PC-3 (cell line): ENCODE measurements at regions not wholly inside any gene's neighbourhood (a gene's known extent, or its start where the extent isn't known, plus 50 kb on each side); places are given as distances from the start of the nearest gene placed in this dataset.

Experiments used
- ATAC-seq: fragments of 200-7000 bp; cut with Tn5 transposase; 2 replicates; pipeline ENCODE4 v1.9.1; 2020; ENCODE audit warnings: mild to moderate bottlenecking, moderate library complexity
- BruUV-seq: library from RNA; stranded (reverse); fragments of 400-500 nt; replicated peaks from 2 replicates; lab custom pipeline; 2021; lab: Mats Ljungman, UMichigan
- CTCF ChIA-PET: fragments of 300-600 bp; sonication (Branson Sonifier 250); formaldehyde crosslinking; loops from one replicate; lab custom pipeline; 2022; ENCODE audit warnings: antibody characterized with exemption; lab: Charles Lee
- POLR2A ChIA-PET: fragments of 300-600 bp; sonication (Branson Sonifier 250); formaldehyde crosslinking; loops from one replicate; lab custom pipeline; 2022; ENCODE audit warnings: antibody characterized with exemption; ENCODE audit not compliant: unreplicated experiment; lab: Charles Lee
- DNase-seq: peaks from one replicate; pipeline ENCODE4 v3.0.0-alpha.2; 2015
- H2AFZ ChIP-seq: fragments of 300-600 bp; sonication (generic); 2 replicates; pipeline ENCODE4 v1.6.0; 2016; ENCODE audit warnings: antibody characterized with exemption, low read length
- H3F3A ChIP-seq: fragments of 300-600 bp; sonication (generic); one replicate; pipeline ENCODE4 v1.6.0; 2017; ENCODE audit warnings: antibody characterized with exemption, low read length, control low read depth, mild to moderate bottlenecking; ENCODE audit not compliant: unreplicated experiment
- H3K27ac ChIP-seq: fragments of 300-600 bp; sonication (generic); 2 replicates; pipeline ENCODE4 v1.5.1; 2016; ENCODE audit warnings: mild to moderate bottlenecking, low read length
- H3K27me3 ChIP-seq: fragments of 300-600 bp; sonication (generic); 2 replicates; pipeline ENCODE4 v1.6.1; 2016; ENCODE audit warnings: low read length, mixed read lengths
- H3K36me3 ChIP-seq: fragments of 300-600 bp; sonication (generic); 2 replicates; pipeline ENCODE4 v1.6.1; 2016; ENCODE audit warnings: low read depth, mixed run types, low read length, mixed read lengths
- H3K4me1 ChIP-seq: fragments of 300-600 bp; sonication (generic); 2 replicates; pipeline ENCODE4 v1.5.1; 2016; ENCODE audit warnings: low read length; ENCODE audit not compliant: insufficient read depth
- H3K4me2 ChIP-seq: fragments of 300-600 bp; sonication (generic); 2 replicates; pipeline ENCODE4 v1.6.0; 2016; ENCODE audit warnings: low read length
- H3K4me3 ChIP-seq: fragments of 300-600 bp; sonication (generic); 2 replicates; pipeline ENCODE4 v1.5.1; 2016; ENCODE audit warnings: mild to moderate bottlenecking, low read length, mixed read lengths
- H3K79me2 ChIP-seq: fragments of 300-600 bp; sonication (generic); 2 replicates; pipeline ENCODE4 v1.6.1; 2017; ENCODE audit warnings: low read length, mixed read lengths
- H3K9ac ChIP-seq: fragments of 300-600 bp; sonication (generic); 2 replicates; pipeline ENCODE4 v1.6.0; 2016; ENCODE audit warnings: mild to moderate bottlenecking, low read length
- H3K9me2 ChIP-seq: fragments of 300-600 bp; sonication (generic); replicated peaks from 2 replicates; pipeline ENCODE4 v1.6.1; 2016; ENCODE audit warnings: mixed run types, low read length, mixed read lengths
- H3K9me3 ChIP-seq: fragments of 300-600 bp; sonication (generic); 2 replicates; pipeline ENCODE4 v1.6.1; 2016; ENCODE audit warnings: low read length, mixed read lengths
- H4K20me1 ChIP-seq: fragments of 300-600 bp; sonication (generic); 2 replicates; pipeline ENCODE4 v1.6.1; 2016; ENCODE audit warnings: low read length, mixed read lengths
- EZH2 ChIP-seq: fragments of 300-600 bp; sonication (generic); IDR thresholded peaks from one replicate; pipeline ENCODE4 v1.6.1; 2017; ENCODE audit warnings: antibody characterized with exemption, mild to moderate bottlenecking, low read length; ENCODE audit not compliant: unreplicated experiment
- EZH2phosphoT487 ChIP-seq: fragments of 300-600 bp; sonication (generic); IDR thresholded peaks from 2 replicates; pipeline ENCODE4 v1.6.1; 2018; ENCODE audit warnings: mild to moderate bottlenecking, antibody characterized with exemption, low read length, borderline replicate concordance
- intact Hi-C: fragments of 100-400 bp; cut with micrococcal nuclease; formaldehyde crosslinking; loops from 2 replicates; pipeline ENCODE4 v1.9.0; 2023
- TF ChIP-seq, protein P1 (sequence below): fragments of 300-600 bp; sonication (generic); conservative IDR thresholded peaks from 2 replicates; pipeline ENCODE4 v1.5.1; 2017; ENCODE audit warnings: antibody characterized with exemption, low read depth, mild to moderate bottlenecking, low read length

DNA sequence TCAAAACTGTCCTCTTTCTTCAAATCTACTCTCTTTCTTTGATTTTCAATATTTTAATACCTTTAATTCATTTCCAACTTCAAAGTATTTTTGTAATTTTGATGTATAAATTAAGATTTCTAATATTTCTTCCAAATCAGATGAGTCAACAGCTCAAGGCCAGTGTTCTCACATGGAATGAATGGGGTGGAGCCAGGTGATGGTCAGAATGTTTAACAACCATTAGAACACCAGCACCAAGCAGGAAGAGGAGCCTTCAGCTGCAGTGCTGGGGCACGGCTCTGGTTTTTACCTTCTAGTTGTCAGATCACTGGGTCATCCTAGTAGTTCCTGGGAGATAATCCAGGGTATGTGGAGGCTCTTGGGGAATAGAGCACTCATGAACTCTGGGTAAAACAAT is 494.5 kb upstream of the PDZRN3 start:
- Histone ChIP-seq H3K36me3 (no peaks in the 10 kb centered on the region), H3K4me1 (no peaks in the 10 kb centered on the region), H3K4me3 (no peak overlapping the region), H3K9ac (no peak overlapping the region), H3K27me3 (no peaks in the 10 kb centered on the region), H3K9me3 (peaks cover 18% of the 10 kb centered on the region; the same call in 1 of the 2 replicates), H3K27ac (no peak overlapping the region), H3K79me2 (no peaks in the 10 kb centered on the region), H3F3A (no peaks in the 10 kb centered on the region), H3K4me2 (no peak overlapping the region), H2AFZ (no peak overlapping the region), H3K9me2 (no peaks in the 10 kb centered on the region), H4K20me1 (no peaks in the 10 kb centered on the region)
- TF ChIP-seq EZH2: no peak
- TF ChIP-seq, protein P1, sequence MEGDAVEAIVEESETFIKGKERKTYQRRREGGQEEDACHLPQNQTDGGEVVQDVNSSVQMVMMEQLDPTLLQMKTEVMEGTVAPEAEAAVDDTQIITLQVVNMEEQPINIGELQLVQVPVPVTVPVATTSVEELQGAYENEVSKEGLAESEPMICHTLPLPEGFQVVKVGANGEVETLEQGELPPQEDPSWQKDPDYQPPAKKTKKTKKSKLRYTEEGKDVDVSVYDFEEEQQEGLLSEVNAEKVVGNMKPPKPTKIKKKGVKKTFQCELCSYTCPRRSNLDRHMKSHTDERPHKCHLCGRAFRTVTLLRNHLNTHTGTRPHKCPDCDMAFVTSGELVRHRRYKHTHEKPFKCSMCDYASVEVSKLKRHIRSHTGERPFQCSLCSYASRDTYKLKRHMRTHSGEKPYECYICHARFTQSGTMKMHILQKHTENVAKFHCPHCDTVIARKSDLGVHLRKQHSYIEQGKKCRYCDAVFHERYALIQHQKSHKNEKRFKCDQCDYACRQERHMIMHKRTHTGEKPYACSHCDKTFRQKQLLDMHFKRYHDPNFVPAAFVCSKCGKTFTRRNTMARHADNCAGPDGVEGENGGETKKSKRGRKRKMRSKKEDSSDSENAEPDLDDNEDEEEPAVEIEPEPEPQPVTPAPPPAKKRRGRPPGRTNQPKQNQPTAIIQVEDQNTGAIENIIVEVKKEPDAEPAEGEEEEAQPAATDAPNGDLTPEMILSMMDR: no peak
- TF ChIP-seq EZH2phosphoT487: no peak
- intact Hi-C loops: no loop called here
- ATAC-seq (no peak), DNase-seq (no peak)
- POLR2A ChIA-PET: no interaction called here
- CTCF ChIA-PET: no interaction called here
- no TSS peak for BruUV-seq

DNA sequence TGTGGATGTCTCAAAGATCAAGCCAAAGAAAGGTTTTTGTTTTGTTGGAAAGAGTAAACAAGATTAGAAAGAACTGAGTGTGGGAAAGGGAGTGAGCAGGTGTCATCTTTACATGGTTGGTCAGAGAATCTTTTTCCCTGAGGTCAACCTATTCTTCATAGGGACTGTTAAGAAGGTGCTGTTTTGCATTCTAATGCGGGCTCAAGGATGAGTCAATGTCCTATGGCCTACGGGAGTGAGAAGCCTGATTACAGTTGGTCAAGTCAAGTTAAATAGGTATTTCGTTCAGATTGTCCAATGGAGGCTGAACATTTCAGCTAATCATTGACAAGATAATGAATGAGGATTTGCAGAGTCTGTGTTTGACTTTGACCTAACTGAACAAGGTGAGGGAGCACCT is 491.2 kb upstream of the PDZRN3 start:
- intact Hi-C loops: no loop called here

DNA sequence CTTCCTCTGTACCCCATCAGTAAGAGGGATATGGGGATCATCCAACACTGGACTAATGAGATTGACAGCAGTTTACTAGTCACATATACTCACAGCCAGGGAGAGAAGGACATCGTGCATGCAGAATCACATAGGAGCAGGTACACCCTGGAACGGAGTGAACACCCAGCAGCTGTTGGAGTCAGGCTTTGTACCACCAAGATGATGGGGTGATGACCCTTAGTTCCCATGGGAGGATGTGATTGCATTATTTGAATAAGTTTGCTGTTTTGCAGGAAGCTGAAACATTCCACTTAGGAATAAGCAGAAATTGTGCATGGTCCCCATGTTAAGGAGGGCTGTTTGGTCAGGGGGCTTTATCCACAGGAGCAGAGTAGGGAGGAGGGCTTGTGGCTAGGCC is 482.7 kb upstream of the PDZRN3 start:
- Histone ChIP-seq H3K4me1 (no peaks in the 10 kb centered on the region), H3K27ac (no peak overlapping the region), H3K27me3 (no peaks in the 10 kb centered on the region), H3K4me3 (no peak overlapping the region), H3K9ac (no peak overlapping the region), H3K9me2 (no peaks in the 10 kb centered on the region), H4K20me1 (no peaks in the 10 kb centered on the region), H3K36me3 (no peaks in the 10 kb centered on the region), H3K4me2 (no peak overlapping the region), H2AFZ (no peak overlapping the region), H3F3A (no peaks in the 10 kb centered on the region), H3K79me2 (no peaks in the 10 kb centered on the region), H3K9me3 (peaks cover 41% of the 10 kb centered on the region)
- TF ChIP-seq EZH2: no peak
- no peak for TF ChIP-seq EZH2phosphoT487
- ATAC-seq (no peak), DNase-seq (no peak)
- ChIA-PET CTCF (no interaction called here), POLR2A (no interaction called here)
- intact Hi-C loops: no loop called here
- no TSS peak for BruUV-seq

More for the DNA sequence above, 491.2 kb upstream of the PDZRN3 start:
- Histone ChIP-seq H3K27me3 (no peaks in the 10 kb centered on the region), H3K4me1 (no peaks in the 10 kb centered on the region), H3K27ac (no peak overlapping the region), H3K9ac (no peak overlapping the region), H3F3A (no peaks in the 10 kb centered on the region), H3K4me3 (no peak overlapping the region), H4K20me1 (no peaks in the 10 kb centered on the region), H3K4me2 (no peak overlapping the region), H3K9me3 (peaks cover 25% of the 10 kb centered on the region), H2AFZ (no peak overlapping the region), H3K9me2 (no peaks in the 10 kb centered on the region), H3K36me3 (no peaks in the 10 kb centered on the region), H3K79me2 (no peaks in the 10 kb centered on the region)
- BruUV-seq: no TSS peak
- POLR2A ChIA-PET: no interaction called here
- no peak for TF ChIP-seq EZH2
- TF ChIP-seq, protein P1: no peak
- no peak for TF ChIP-seq EZH2phosphoT487
- CTCF ChIA-PET: no interaction called here
- ATAC-seq (no peak), DNase-seq (no peak)
